ENCODE measurements at regions not wholly inside any gene's neighbourhood (a gene's known extent, or its start where the extent isn't known, plus 50 kb on each side); places are given as distances from the start of the nearest gene placed in this dataset.

GRCh38 chr1:112040891-112041740 is 51.6 kb upstream of the KCND3 start:
- DNase-seq: no peak
- CTCF ChIA-PET: no interaction called here

GRCh38 chr1:112043901-112044300 is 54.4 kb upstream of the KCND3 start:
- intact Hi-C loops (cut with micrococcal nuclease; ENCODE audit: unreplicated experiment): no loop called here

More at GRCh38 chr1:112040891-112041740, 51.6 kb upstream of the KCND3 start:
- intact Hi-C loops (cut with micrococcal nuclease; ENCODE audit: unreplicated experiment): no loop called here
- Histone ChIP-seq H3K36me3 (ENCODE audit: low read depth) (no peaks in the 10 kb centered on the region), H3K4me1 (replicated peaks; ENCODE audit: insufficient read depth) (no peaks in the 10 kb centered on the region), H3K79me2 (ENCODE audit: low read depth) (no peaks in the 10 kb centered on the region), H2AFZ (no peak overlapping the region), H3K27me3 (ENCODE audit: insufficient read depth, low read depth) (peaks cover 72% of the 10 kb centered on the region), H3K4me2 (no peak overlapping the region), H3F3A (ENCODE audit: insufficient read depth, low read depth) (no peaks in the 10 kb centered on the region), H3K27ac (no peak overlapping the region), H3K4me3 (no peak overlapping the region), H3K9me2 (ENCODE audit: insufficient read depth) (no peaks in the 10 kb centered on the region), H3K9me3 (ENCODE audit: insufficient read depth, low read depth) (no peaks in the 10 kb centered on the region), H4K20me1 (ENCODE audit: insufficient read depth) (no peaks in the 10 kb centered on the region)
- POLR2A ChIA-PET (ENCODE audit: unreplicated experiment): no interaction called here
- BruUV-seq (replicated peaks): no TSS peak
- no peak for TF ChIP-seq EZH2 (IDR thresholded peaks at IDR 0.05; ENCODE audit: low read depth)
- TF ChIP-seq CTCF (conservative IDR thresholded peaks at IDR 0.05): no peak

GRCh38 chr1:112044745-112045144 is 55.3 kb upstream of the KCND3 start:
- no peak overlapping the region for H3K4me2 ChIP-seq

More at GRCh38 chr1:112043901-112044300, 54.4 kb upstream of the KCND3 start:
- POLR2A ChIA-PET (ENCODE audit: unreplicated experiment): no interaction called here
- TF ChIP-seq CTCF (conservative IDR thresholded peaks at IDR 0.05): no peak
- no peak for TF ChIP-seq EZH2 (IDR thresholded peaks at IDR 0.05; ENCODE audit: low read depth)
- H3K4me2 ChIP-seq: no peak overlapping the region
- H3K4me1 ChIP-seq (replicated peaks; ENCODE audit: insufficient read depth): no peaks in the 10 kb centered on the region
- BruUV-seq (replicated peaks): no TSS peak
- H3F3A ChIP-seq (ENCODE audit: insufficient read depth, low read depth): no peaks in the 10 kb centered on the region
- H3K27me3 ChIP-seq (ENCODE audit: insufficient read depth, low read depth): peaks cover 85% of the 10 kb centered on the region
- no peak overlapping the region for H2AFZ ChIP-seq
- no peak for DNase-seq
- no peaks in the 10 kb centered on the region for H4K20me1 ChIP-seq (ENCODE audit: insufficient read depth)
- no peak overlapping the region for H3K4me3 ChIP-seq
- H3K79me2 ChIP-seq (ENCODE audit: low read depth): no peaks in the 10 kb centered on the region
- H3K9me3 ChIP-seq (ENCODE audit: insufficient read depth, low read depth): no peaks in the 10 kb centered on the region
- no peaks in the 10 kb centered on the region for H3K36me3 ChIP-seq (ENCODE audit: low read depth)
- no peaks in the 10 kb centered on the region for H3K9me2 ChIP-seq (ENCODE audit: insufficient read depth)
- no peak overlapping the region for H3K27ac ChIP-seq
- CTCF ChIA-PET: no interaction called here

More at GRCh38 chr1:112044745-112045144, 55.3 kb upstream of the KCND3 start:
- no peak for DNase-seq
- no peak overlapping the region for H2AFZ ChIP-seq
- intact Hi-C loops (cut with micrococcal nuclease; ENCODE audit: unreplicated experiment): no loop called here
- H3K4me1 ChIP-seq (replicated peaks; ENCODE audit: insufficient read depth): no peaks in the 10 kb centered on the region
- no peaks in the 10 kb centered on the region for H3F3A ChIP-seq (ENCODE audit: insufficient read depth, low read depth)
- H3K79me2 ChIP-seq (ENCODE audit: low read depth): no peaks in the 10 kb centered on the region
- no TSS peak for BruUV-seq (replicated peaks)
- CTCF ChIA-PET: no interaction called here
- H3K27me3 ChIP-seq (ENCODE audit: insufficient read depth, low read depth): peaks cover 93% of the 10 kb centered on the region
- TF ChIP-seq CTCF (conservative IDR thresholded peaks at IDR 0.05) (no peak), EZH2 (IDR thresholded peaks at IDR 0.05; ENCODE audit: low read depth) (no peak)
- H3K4me3 ChIP-seq: no peak overlapping the region
- POLR2A ChIA-PET (ENCODE audit: unreplicated experiment): no interaction called here
- H4K20me1 ChIP-seq (ENCODE audit: insufficient read depth): no peaks in the 10 kb centered on the region
- no peaks in the 10 kb centered on the region for H3K36me3 ChIP-seq (ENCODE audit: low read depth)
- H3K27ac ChIP-seq: no peak overlapping the region
- no peaks in the 10 kb centered on the region for H3K9me3 ChIP-seq (ENCODE audit: insufficient read depth, low read depth)
- H3K9me2 ChIP-seq (ENCODE audit: insufficient read depth): no peaks in the 10 kb centered on the region
